MM.1S (cell line): ENCODE measurements at regions not wholly inside any gene's neighbourhood (a gene's known extent, or its start where the extent isn't known, plus 50 kb on each side); places are given as distances from the start of the nearest gene placed in this dataset.

ENCODE experiments used
- DNase-seq: peaks from one replicate; pipeline ENCODE4 v3.0.0-alpha.2; 2015
- H2AFZ ChIP-seq: fragments of 300-600 bp; sonication (generic); 2 replicates; pipeline ENCODE4 v1.6.0; 2016; ENCODE audit warnings: antibody characterized with exemption, low read length
- H3F3A ChIP-seq: fragments of 300-600 bp; sonication (generic); 2 replicates; pipeline ENCODE4 v1.6.1; 2016; ENCODE audit warnings: mild to moderate bottlenecking, antibody characterized with exemption, low read length, moderate library complexity, mixed read lengths; ENCODE audit not compliant: insufficient read depth
- H3K27ac ChIP-seq: fragments of 300-600 bp; sonication (generic); 2 replicates; pipeline ENCODE4 v1.5.1; 2016; ENCODE audit warnings: mild to moderate bottlenecking, low read length
- H3K27me3 ChIP-seq: fragments of 300-600 bp; sonication (generic); replicated peaks from 2 replicates; pipeline ENCODE4 v1.6.0; 2016; ENCODE audit warnings: low read length; ENCODE audit not compliant: insufficient read depth
- H3K36me3 ChIP-seq: fragments of 300-600 bp; sonication (generic); replicated peaks from 2 replicates; pipeline ENCODE4 v1.6.1; 2016; ENCODE audit warnings: mild to moderate bottlenecking, low read length, mixed read lengths; ENCODE audit not compliant: insufficient read depth
- H3K4me1 ChIP-seq: fragments of 300-600 bp; sonication (generic); 2 replicates; pipeline ENCODE4 v1.6.1; 2016; ENCODE audit warnings: low read length, mixed read lengths
- H3K4me2 ChIP-seq: fragments of 300-600 bp; sonication (generic); 2 replicates; pipeline ENCODE4 v1.6.0; 2016; ENCODE audit warnings: low read depth, low read length
- H3K4me3 ChIP-seq: fragments of 300-600 bp; sonication (generic); 2 replicates; pipeline ENCODE4 v1.5.1; 2016; ENCODE audit warnings: low read length, mixed read lengths
- H3K79me2 ChIP-seq: fragments of 300-600 bp; sonication (generic); 2 replicates; pipeline ENCODE4 v1.6.1; 2016; ENCODE audit warnings: mixed run types, low read length, mixed read lengths
- H3K9ac ChIP-seq: fragments of 300-600 bp; sonication (generic); 2 replicates; pipeline ENCODE4 v1.6.1; 2016; ENCODE audit warnings: low read length, mixed read lengths
- H3K9me2 ChIP-seq: fragments of 300-600 bp; sonication (generic); replicated peaks from 2 replicates; pipeline ENCODE4 v1.6.1; 2016; ENCODE audit warnings: mild to moderate bottlenecking, low read length, mixed read lengths; ENCODE audit not compliant: insufficient read depth
- H3K9me3 ChIP-seq: fragments of 300-600 bp; sonication (generic); replicated peaks from 2 replicates; pipeline ENCODE4 v1.6.1; 2016; ENCODE audit warnings: mild to moderate bottlenecking, low read length, mixed read lengths; ENCODE audit not compliant: insufficient read depth
- H4K20me1 ChIP-seq: fragments of 300-600 bp; sonication (generic); 2 replicates; pipeline ENCODE4 v1.6.1; 2016; ENCODE audit warnings: mild to moderate bottlenecking, low read length, moderate library complexity, mixed read lengths; ENCODE audit not compliant: insufficient read depth
- CTCF ChIP-seq: fragments of 300-600 bp; sonication (generic); IDR thresholded peaks from 2 replicates; pipeline ENCODE4 v1.5.1; 2016; ENCODE audit warnings: antibody characterized with exemption, low read length, mixed read lengths
- EZH2 ChIP-seq: fragments of 300-600 bp; sonication (generic); optimal IDR thresholded peaks from 2 replicates; pipeline ENCODE3; 2017; ENCODE audit warnings: low read depth, mild to moderate bottlenecking, antibody characterized with exemption, low read length, mixed read lengths
- EZH2phosphoT487 ChIP-seq: fragments of 300-600 bp; sonication (generic); IDR thresholded peaks from 2 replicates; pipeline ENCODE4 v1.6.1; 2018; ENCODE audit warnings: antibody characterized with exemption, low read length

- no peaks in the 10 kb centered on the region for H3K79me2 ChIP-seq
- H4K20me1 ChIP-seq, result no peaks in the 10 kb centered on the region
- H2AFZ ChIP-seq, result no peak overlapping the region
- no peak overlapping the region for H3K4me3 ChIP-seq
- no peaks in the 10 kb centered on the region for H3K9me2 ChIP-seq
- no peaks in the 10 kb centered on the region for H3K36me3 ChIP-seq
- H3K9me3 ChIP-seq, result no peaks in the 10 kb centered on the region
- no peak for TF ChIP-seq EZH2phosphoT487
- no peak for TF ChIP-seq EZH2
- TF ChIP-seq CTCF, result no peak
- H3K9ac ChIP-seq, result no peak overlapping the region
- H3K27ac ChIP-seq, result no peak overlapping the region
- no peak for DNase-seq
- H3K4me1 ChIP-seq, result no peaks in the 10 kb centered on the region
- no peaks in the 10 kb centered on the region for H3F3A ChIP-seq
- H3K4me2 ChIP-seq, result no peak overlapping the region
- no peaks in the 10 kb centered on the region for H3K27me3 ChIP-seq
Measured at GRCh38 chr10:78866731-78867554, 201.8 kb upstream of the ZMIZ1 start.

- no peaks in the 10 kb centered on the region for H3K9me3 ChIP-seq
- no peaks in the 10 kb centered on the region for H3K4me1 ChIP-seq
- no peaks in the 10 kb centered on the region for H3K36me3 ChIP-seq
- no peaks in the 10 kb centered on the region for H3K79me2 ChIP-seq
- TF ChIP-seq EZH2 (no peak), EZH2phosphoT487 (no peak), CTCF (no peak)
- no peak overlapping the region for H3K9ac ChIP-seq
- no peak overlapping the region for H3K4me2 ChIP-seq
- no peak overlapping the region for H2AFZ ChIP-seq
- DNase-seq, result no peak
- H3F3A ChIP-seq, result no peaks in the 10 kb centered on the region
- no peaks in the 10 kb centered on the region for H3K9me2 ChIP-seq
- no peaks in the 10 kb centered on the region for H4K20me1 ChIP-seq
- no peaks in the 10 kb centered on the region for H3K27me3 ChIP-seq
- no peak overlapping the region for H3K27ac ChIP-seq
- H3K4me3 ChIP-seq, result no peak overlapping the region
Measured at GRCh38 chr10:78867555-78867939, 201.2 kb upstream of the ZMIZ1 start.

GRCh38 chr10:78868048-78868447, 200.7 kb upstream of the ZMIZ1 start:
- H3F3A ChIP-seq, result no peaks in the 10 kb centered on the region
- no peak overlapping the region for H3K9ac ChIP-seq
- H3K27ac ChIP-seq, result no peak overlapping the region
- no peaks in the 10 kb centered on the region for H3K9me3 ChIP-seq
- no peaks in the 10 kb centered on the region for H4K20me1 ChIP-seq
- no peak overlapping the region for H3K4me3 ChIP-seq
- TF ChIP-seq CTCF, result no peak
- no peak for TF ChIP-seq EZH2
- TF ChIP-seq EZH2phosphoT487, result no peak
- no peaks in the 10 kb centered on the region for H3K79me2 ChIP-seq
- H3K27me3 ChIP-seq, result no peaks in the 10 kb centered on the region
- H2AFZ ChIP-seq, result no peak overlapping the region
- no peak overlapping the region for H3K4me2 ChIP-seq
- no peak for DNase-seq
- no peaks in the 10 kb centered on the region for H3K9me2 ChIP-seq
- H3K36me3 ChIP-seq, result no peaks in the 10 kb centered on the region
- H3K4me1 ChIP-seq, result no peaks in the 10 kb centered on the region
